GM19452 (cell line): ENCODE measurements at regions not wholly inside any gene's neighbourhood (a gene's known extent, or its start where the extent isn't known, plus 50 kb on each side); places are given as distances from the start of the nearest gene placed in this dataset.

Experiments used
- ATAC-seq: cut with Tn5 transposase; IDR thresholded peaks from one replicate; pipeline ENCODE4 v1.9.1; 2021; ENCODE audit not compliant: unreplicated experiment

GRCh38 chr6:145380186-145380585, 355.1 kb downstream of the EPM2A start:
- no peak for ATAC-seq

GRCh38 chr6:145381941-145382340, 353.4 kb downstream of the EPM2A start:
- no peak for ATAC-seq

DNA sequence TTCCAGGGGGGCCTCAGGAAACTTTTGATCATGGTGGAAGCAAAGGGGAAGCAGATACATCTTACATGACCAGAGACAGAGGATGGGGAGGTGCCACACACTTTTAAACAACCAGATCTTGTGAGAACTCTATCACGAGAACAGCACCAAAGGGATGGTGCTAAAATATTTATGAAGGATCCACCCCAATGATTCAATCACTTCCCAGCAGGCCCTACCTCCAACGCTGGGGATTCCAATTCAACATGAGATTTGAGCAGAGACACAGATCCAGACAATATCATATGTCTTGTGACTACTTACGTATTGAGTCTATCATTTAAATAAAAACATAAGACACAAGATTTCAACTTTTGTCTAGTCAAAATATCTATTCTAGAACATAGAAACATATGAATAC, 351.9 kb downstream of the EPM2A start:
- ATAC-seq, result no peak

DNA sequence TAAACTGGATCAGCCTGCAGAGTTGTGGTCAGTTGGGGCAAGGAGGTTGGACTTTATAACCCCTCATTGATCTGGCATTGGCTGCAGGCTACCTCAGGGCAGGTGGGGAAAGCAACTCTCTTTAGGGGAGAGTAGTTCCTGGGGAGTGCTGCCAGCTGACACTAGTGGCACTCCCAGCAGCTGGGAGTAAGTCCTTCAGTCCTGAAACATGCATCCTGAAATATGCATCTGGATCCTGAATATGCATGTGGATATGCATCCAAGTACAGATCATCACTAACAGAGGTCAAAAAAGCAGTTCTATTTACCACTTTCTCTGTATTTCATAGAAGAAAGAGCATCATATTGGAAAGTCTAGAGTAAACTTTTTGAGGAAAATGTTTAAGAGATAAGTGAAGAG, 350.8 kb downstream of the EPM2A start:
- no peak for ATAC-seq

- no peak for ATAC-seq
These were observed 338.8 kb downstream of the EPM2A start for GRCh38 chr6:145396499-145396898.

DNA sequence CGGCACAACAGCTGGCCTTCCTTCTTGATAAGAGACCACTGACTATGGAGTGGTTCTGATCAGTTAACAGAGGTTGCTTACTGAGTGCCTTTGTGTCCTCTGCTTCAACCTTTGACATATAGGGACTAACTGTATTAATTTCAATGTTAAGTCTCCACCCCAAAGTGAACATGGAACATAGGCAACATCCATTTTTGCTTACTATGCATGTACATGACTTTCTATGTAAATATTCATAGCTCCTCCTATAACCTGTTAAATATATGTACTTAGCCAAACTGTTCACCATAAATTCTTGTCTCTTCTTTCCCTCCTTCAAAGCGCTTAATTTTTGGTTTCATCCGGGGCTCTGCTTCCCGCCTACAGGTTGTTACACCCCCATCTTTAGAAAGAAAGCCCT, 334.8 kb downstream of the EPM2A start:
- no peak for ATAC-seq

GRCh38 chr6:145405006-145405551, 330.2 kb downstream of the EPM2A start:
- no peak for ATAC-seq

GRCh38 chr6:145406783-145407182, 328.5 kb downstream of the EPM2A start:
- no peak for ATAC-seq

GRCh38 chr6:145415616-145416015, 319.7 kb downstream of the EPM2A start:
- no peak for ATAC-seq

DNA sequence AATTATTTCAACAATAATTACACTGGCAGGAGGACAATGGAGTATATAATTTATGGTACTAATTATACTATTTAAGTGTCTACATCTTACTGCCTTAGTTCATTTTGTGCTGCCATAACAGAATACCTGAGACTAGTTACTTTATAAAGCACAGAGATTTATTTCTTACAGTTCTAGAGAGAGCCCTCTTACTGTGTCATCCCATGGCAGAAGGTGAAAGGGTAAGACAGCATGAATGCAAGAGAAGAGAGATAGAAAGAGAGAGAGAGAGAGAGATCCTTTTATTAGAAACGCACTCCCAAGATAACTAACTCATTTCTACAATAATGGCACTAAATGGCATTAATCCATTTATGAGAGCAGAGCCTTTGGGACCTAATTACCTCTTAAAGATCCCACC, 314.7 kb downstream of the EPM2A start:
- ATAC-seq, result no peak

DNA sequence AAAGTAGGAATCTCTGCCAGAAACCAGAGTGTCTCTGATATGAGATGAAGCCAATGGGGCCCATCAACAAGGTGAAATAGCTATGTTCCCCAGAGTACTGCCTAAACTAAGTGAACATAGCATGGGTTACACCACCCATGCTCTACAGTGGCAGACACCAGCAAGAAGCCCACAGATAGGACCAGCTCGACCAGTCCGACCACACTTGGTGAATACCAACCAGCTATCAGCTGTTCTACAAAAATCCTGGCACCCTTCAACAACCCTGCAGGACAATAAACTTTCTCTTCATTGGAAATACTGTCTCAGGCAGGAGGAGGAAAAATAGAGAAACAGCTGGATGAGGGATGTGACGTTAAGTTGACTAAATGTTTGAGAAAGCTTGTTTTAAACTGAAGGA, 311.4 kb downstream of the EPM2A start:
- ATAC-seq, result no peak

DNA sequence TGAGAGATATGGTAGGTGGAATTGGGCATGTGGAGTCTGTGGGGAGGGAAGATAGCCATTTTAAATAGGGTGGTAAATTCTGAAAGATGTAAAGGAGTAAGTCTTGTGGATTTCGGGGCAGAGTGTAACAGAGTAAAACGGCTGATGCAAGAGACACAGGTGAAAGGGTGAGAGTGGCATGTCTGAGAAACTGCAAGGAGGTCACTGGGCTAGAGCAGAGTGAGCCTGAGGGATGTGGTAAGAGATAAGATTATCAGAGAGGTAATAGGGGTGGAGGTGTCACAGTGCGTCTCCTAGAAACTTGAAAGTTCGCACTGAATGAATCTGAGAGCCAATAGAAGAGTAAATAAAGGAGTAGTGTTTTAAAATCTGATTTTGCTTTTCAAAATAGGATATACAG, 308.1 kb downstream of the EPM2A start:
- no peak for ATAC-seq

GRCh38 chr6:145428706-145429105, 306.6 kb downstream of the EPM2A start:
- ATAC-seq, result no peak

GRCh38 chr6:145442110-145442509, 293.2 kb downstream of the EPM2A start:
- ATAC-seq, result no peak

DNA sequence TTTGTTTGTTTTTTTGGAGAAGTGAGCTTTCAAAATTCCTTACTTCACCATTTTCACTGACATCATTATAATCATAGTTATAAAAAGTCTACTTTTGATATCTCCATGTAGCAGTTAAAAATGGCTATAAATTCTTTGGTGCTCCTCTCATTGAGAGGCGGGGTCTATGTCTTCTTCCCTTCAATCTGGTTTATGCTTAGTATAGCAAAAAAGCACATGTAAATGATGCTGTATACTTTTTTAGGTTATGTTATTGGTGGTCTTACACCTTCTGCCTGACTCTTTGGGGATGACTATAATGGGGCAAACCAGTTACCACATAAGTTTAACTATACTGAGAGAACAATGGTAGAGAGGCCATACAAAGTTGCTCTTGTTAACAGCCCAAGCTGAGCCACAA, 289.6 kb downstream of the EPM2A start:
- ATAC-seq, result no peak

DNA sequence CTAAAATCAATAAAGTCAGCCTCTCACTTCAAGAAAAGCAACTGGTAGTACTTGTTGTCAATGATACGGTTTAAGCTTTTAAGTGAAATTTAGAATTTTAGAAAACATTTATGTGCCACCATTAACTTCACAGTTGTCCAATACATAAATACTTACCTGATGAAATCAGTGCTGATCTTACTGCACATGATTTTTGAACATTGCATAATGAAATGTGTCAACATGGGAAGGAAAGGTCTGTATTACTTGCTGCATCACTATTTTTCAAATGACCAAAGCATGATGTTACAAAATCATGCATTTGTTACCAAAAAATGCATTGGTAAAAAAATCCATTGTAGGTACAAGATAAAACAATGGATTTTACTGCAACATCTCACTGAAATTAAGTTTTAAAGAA, 284.3 kb downstream of the EPM2A start:
- no peak for ATAC-seq

GRCh38 chr6:145453376-145453775, 281.9 kb downstream of the EPM2A start:
- no peak for ATAC-seq

DNA sequence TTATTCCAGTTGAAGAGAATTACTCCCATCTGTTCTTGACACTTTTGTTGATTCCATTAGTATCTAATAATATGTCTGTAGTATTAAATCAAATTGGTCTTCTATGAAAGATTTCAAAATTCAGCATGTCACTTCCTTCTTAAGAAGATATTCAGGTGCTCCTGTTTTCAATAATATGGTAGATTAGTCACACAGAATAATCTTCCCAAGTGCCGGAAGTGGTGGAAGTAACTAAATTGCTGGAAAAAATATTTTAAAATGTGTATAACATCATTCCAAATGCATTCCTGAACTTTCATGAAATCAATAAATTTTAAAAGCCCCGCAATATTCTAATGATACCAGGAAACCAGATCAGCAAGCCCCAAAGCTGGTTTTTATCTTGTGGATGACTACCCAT, 281.3 kb downstream of the EPM2A start:
- ATAC-seq, result no peak

DNA sequence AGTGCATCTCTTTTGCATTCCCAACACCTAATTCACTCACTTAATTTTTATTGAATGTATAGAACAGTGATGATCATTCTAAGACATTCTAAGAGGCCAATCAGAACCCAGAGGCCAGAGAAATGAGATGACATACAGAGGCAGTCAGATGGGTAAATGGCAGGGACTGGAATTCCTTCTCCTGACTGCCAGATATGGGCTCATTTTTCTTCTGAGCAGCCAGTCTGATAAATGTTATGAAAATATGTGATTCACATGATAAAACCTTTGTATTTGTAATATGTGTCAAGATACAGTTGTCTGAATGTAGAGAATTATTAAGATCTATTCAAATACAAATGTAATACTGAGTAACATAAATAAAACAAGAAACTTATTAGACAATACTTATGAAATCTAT, 277.8 kb downstream of the EPM2A start:
- ATAC-seq, result no peak

- ATAC-seq, result no peak
These were observed 266.8 kb downstream of the EPM2A start for GRCh38 chr6:145468534-145468933.

DNA sequence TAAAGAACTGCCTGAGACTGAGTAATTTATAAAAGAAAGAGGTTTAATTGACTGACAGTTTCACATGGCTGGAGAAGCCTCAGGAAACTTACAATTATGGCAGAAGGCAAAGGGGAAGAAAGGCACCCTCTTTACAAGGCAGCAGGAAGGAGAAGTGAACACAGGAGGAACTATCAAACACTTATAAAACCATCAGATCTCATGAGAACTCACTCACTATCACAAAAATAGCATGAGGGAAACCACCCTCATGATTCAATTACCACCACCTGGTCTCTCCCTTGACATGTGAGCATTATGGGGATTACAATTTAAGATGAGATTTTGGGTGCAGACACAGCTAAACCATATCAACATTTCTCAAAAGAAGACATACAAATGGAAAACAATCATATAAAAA, 266.3 kb downstream of the EPM2A start:
- no peak for ATAC-seq

DNA sequence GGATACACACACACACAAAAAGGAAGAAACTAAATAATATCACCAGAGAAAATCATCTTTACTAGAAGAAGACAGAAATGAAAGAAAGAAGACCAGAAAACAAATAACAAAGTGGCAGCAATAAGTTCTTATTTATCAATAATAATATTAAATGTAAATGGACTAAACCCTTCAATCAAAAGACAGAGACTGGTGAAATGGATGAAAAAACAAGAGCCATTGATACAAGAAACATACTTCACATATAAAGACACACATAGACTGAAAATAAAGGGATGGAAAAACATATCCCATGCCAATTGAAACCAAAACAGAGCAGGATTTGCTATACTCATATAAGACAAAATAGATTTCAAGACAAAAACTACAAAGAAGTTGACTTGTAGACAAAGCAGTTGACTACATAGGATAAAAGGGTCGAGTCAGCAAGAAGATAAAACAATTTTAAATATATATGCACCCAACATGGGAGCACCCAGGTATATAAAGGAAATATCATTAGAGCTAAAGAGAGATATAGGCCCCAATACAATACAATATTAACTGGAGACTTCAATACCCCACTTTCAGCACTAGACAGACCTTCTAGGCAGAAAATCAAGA, 259.4 kb downstream of the EPM2A start:
- ATAC-seq, result no peak

GRCh38 chr6:145480024-145480423, 255.3 kb downstream of the EPM2A start:
- ATAC-seq, result no peak
